22Rv1 (cell line): ENCODE measurements at regions not wholly inside any gene's neighbourhood (a gene's known extent, or its start where the extent isn't known, plus 50 kb on each side); places are given as distances from the start of the nearest gene placed in this dataset.

Experiments
- ZFX ChIP-seq: fragments of 450-650 bp; IDR thresholded peaks from 2 replicates; pipeline ENCODE4 v1.6.1; 2017; ENCODE audit warnings: antibody characterized with exemption, borderline replicate concordance
- TF ChIP-seq, protein P1 (sequence below): fragments of 450-650 bp; IDR thresholded peaks from 2 replicates; pipeline ENCODE4 v1.5.1; 2017; ENCODE audit warnings: mild to moderate bottlenecking

GRCh38 chr18:27731211-27731610, 445.7 kb downstream of the CDH2 start:
- TF ChIP-seq, protein P1, sequence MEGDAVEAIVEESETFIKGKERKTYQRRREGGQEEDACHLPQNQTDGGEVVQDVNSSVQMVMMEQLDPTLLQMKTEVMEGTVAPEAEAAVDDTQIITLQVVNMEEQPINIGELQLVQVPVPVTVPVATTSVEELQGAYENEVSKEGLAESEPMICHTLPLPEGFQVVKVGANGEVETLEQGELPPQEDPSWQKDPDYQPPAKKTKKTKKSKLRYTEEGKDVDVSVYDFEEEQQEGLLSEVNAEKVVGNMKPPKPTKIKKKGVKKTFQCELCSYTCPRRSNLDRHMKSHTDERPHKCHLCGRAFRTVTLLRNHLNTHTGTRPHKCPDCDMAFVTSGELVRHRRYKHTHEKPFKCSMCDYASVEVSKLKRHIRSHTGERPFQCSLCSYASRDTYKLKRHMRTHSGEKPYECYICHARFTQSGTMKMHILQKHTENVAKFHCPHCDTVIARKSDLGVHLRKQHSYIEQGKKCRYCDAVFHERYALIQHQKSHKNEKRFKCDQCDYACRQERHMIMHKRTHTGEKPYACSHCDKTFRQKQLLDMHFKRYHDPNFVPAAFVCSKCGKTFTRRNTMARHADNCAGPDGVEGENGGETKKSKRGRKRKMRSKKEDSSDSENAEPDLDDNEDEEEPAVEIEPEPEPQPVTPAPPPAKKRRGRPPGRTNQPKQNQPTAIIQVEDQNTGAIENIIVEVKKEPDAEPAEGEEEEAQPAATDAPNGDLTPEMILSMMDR = no peak
- no peak for TF ChIP-seq ZFX
